ENCODE measurements at regions not wholly inside any gene's neighbourhood (a gene's known extent, or its start where the extent isn't known, plus 50 kb on each side); places are given as distances from the start of the nearest gene placed in this dataset.

DNA sequence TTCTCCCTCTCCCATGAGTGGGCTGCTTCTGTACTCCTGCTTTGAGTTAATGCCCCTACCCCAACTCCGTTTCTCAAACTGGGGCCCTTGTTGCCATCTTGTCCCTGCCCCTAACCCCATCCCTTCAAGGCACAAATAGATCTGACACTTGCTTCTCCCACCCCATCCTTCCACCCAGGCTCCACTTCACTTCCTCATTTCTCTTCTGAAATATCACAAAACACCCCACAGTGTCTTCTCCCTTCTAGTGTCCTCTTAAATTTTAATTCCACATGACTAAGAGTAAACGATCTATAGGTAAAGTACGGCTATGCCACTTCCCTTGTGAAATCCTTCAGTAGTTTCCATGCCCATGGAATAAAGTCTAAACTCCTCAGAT, 571.6 kb upstream of the NOX3 start:
- DNase-seq = no peak

- no peak for DNase-seq
Measured at GRCh38 chr6:156026486-156027247, 571.0 kb upstream of the NOX3 start.

DNA sequence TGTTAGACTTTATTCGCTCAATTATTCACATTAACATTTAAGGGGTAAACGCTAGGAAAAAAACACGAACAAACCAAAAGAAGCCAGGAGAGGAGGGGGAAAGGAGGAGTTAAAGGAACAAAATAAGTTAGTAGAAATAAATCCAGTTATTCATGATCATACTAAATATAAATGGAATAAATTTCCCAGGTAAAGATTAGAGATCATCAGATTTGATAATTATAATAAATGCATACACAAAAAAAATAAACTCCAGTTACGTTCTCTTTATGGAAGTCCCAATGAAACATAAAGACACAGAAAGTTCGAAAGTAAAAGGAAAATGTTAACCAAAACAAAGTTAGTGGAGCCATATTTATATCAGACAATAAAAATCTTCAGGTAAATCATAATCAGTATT, 568.7 kb upstream of the NOX3 start:
- no peak for DNase-seq

DNA sequence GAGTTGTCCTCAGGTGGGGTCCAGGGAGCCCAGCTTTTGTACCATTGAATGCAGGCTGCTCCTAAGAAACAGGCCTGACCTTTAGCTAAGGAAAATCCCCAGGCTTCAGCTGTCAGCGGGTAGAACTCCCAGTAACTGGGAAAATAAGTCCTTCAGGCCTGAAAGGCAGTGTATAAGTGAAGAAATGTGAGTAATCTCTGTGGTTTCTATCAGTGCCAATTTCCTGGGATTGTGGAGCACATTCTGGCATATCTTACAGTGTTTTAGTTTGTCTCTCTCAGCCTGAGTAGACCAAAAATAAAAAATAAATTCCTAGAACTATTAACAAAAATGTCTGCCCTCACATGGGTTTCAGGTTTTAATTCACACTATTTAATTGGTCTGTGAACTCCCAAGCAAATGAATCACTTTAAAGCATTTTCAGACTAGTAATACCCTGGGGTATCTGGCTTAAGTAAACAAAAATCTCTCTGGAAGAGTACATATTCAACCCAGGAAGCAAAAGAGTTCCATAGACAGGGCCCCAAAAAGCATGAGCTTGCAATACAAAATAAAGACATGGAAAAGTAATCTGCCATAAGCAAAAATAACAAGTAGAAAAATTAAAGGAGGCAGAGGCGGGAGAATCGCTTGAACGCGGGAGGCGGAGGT, 566.2 kb upstream of the NOX3 start:
- DNase-seq = no peak

DNA sequence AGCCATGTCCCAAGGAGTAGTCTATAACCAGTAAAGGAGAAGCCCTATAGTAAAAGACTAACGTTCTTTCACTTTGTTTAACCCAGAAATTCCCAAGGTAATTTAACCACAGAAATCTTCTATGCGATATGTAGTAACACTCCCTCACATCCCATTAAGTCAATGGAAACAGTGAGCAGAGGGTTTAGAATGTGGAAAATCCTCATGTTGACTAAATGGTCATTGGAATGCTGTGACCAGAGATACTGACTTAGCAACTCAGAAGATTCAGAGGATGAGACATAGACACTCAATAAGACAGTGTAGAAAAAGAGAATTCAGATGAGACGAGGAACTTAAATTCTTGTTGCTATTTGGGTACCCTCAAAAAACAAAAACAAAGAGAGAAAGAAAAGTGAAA, 562.2 kb upstream of the NOX3 start:
- no peak for DNase-seq

GRCh38 chr6:156016186-156016976, 560.7 kb upstream of the NOX3 start:
- DNase-seq = no peak

DNA sequence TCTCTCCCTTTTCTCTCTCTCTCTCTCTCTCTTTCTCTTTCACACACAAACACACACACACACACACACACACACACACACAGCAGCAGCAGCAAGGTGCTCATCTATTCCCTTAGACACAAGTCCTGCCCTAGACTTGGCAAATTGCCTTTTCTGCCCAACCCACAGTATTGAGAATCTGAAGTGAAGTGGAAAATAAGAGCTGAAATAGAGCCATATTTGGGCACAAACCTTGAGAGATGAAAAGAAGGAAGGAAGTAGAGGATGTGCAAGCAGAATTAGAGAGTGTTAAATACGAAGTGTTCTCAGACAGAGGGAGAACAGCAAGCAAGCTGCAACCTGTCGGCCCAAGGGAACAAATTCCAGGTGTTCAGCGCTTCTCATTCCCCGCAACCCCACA, 557.5 kb upstream of the NOX3 start:
- DNase-seq = no peak

- no peak for DNase-seq
Measured at GRCh38 chr6:156009656-156010055, 554.0 kb upstream of the NOX3 start.

- no peak for DNase-seq
Measured at GRCh38 chr6:156004796-156005195, 549.2 kb upstream of the NOX3 start.

DNA sequence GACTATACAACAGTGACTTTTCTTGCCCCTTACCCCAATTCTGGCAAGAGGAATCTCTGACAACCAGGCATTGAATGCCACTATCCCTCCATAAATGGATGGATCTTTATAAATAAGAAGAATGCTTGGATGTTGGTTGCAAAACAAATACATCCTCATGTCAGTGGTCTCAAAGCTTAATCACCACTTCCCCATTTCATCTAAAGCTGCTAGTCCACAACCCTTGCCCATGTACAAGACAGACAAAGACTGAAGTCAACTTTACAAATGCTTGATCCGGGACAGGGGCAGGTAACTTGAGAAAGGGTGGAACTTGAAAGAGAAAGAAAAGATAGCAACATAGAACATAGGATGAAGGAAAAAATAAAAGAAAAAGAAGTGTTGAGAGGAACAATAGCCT, 540.5 kb upstream of the NOX3 start:
- no peak for DNase-seq

- no peak for DNase-seq
Measured at GRCh38 chr6:155995281-155995680, 539.6 kb upstream of the NOX3 start.

GRCh38 chr6:155994086-155994485, 538.4 kb upstream of the NOX3 start:
- DNase-seq = no peak

DNA sequence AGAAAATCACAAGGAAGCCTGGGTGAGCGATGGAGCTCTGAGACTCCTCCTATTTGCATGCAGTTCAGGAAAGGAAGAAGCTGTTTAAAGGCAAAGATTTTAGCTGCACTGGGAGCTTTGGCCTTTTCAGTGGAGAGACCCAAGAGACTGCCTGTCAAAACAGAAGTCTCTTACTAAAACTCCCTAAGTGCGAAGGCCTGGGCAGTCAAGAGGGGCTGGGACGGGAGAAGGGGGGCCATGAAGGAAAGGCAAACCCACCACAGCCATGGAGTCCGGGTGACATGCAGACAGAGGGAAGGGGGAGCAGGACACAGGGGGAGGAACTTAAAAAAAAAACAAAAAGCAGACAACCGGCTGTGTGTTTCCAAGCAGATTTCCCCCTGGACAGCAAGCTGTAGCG, 537.6 kb upstream of the NOX3 start:
- no peak for DNase-seq

GRCh38 chr6:155985660-155986138, 530.1 kb upstream of the NOX3 start:
- DNase-seq = no peak

DNA sequence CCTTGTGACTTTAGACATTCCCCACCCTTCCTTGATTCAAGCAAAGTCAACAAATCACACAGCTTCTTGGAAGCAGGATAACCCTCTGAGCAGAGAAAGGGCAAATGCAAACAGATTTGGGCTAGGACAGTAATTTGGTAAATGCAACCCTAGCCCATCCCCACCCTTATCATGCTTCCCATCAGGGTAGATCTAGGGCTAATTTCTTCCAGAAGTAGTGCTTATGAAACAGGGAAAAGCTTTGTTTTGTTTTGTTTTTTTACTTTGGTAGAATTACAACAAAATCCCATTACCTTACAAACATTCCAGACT, 525.1 kb upstream of the NOX3 start:
- DNase-seq = no peak

DNA sequence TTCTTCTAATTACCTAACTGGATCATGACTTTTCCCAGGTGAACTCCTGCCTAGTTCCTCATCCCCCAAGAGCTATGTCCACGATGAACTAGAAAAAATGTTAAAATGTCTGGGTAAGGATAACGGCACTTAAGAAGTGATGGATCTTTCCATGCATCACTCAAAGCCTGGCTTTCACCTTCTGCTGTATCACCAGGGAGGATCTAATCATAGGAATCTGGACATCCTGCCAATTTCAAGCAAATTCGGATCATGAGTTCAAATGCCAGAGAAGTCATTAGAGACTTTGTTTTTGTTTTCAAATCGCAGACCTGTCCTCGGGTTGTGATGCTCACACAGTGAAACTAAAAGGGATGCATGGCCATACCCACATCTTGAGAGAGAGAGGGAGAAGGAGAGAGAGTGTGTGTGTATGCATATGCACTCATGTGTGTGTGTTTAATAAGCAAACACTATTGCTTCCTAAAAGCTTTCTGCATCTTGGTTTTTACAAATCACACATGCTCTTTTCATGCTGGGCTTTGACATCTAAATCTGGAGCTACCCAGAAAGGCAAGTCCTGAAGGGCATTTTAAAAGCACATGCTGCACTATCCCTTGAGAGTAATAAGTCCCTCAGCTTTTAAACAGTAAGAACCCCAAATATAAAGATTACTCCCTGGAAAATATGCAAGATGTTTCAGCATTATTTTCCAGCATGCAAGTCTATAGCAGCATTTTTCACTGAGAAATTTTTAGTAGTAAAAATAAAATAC, 524.6 kb upstream of the NOX3 start:
- no peak for DNase-seq

- DNase-seq = no peak
Measured at GRCh38 chr6:155975506-155975905, 519.9 kb upstream of the NOX3 start.

DNA sequence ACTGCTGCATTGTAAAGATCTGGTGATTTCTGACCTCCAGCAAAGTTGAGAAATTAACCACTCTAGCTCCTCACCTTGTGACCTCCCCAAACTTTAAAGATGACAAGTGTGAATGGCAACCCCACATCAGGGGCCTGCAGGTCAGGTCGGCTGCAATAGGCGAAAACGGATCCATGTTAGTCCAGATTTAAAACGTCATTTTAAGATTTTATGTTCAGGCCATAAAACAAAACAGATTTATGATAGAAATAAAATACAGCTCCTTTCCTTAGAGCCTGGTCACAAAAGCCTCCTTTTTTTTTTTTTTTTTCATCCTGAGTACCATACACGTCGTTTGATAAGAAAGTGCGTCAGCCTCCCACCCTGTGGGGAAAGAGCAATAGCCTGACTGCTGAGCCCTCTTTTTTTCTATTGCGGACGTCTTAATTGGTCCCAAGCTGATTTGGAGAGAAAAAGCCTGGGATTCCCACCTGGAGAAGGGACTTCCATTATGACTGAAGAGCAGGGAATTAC, 519.2 kb upstream of the NOX3 start:
- DNase-seq = no peak

DNA sequence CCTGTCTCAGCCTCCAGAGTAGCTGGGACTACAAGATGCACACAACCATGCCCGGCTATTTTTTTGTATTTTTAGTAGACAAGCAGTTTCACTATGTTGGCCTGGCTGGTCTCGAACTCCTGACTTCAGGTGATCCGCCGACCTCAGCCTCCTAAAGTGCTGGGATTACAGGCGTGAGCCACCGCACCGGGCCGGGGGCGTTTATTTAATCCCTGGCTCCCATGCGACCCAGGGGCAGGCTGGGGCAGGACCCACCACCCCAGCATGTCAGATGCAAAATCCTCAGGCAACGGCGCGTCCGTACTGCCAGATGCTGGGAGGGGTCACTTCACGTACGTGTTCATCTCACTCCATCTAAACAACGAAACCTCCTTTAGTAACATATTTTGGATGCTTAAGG, 518.7 kb upstream of the NOX3 start:
- DNase-seq = no peak

DNA sequence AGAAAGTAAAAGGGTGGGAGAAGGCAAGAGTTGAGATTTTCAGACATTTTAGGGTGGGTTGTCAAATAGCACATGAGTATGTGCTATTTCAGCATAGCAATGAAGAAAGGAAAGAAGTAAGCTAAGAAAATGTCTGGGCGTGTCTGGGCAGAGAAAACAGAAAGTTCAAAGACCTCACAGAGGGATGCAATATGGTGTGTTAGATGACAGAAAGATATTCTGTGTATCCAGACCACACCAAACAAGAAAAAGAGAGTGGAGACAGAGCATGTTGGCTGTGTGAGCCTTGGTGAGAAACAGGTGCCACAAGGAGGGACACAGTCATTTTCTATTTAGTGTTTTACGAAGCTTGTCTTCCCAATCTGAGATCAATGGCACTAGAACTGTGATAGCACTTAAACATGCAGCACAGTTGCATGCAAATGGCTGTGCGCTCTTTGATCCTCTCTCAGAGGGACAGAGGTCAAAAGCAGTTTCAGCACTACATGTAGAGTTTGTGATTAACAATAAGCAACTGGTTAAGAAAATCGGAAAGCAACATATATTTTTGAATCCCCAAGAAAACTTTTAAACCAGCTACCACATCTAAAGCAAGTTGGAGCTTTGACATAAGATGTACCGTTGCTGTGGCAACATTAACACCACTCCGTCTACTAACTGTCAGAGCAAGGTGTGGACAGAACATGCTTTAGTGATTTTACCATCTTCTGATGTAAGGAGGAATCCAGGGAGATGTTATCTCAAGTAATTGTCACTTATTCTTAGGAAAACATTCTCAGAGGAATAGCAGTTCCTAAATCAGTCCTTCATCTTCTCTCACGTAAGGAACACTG, 515.5 kb upstream of the NOX3 start:
- DNase-seq = no peak

- no peak for DNase-seq
Measured at GRCh38 chr6:155970472-155970871, 514.8 kb upstream of the NOX3 start.

GRCh38 chr6:155968921-155969320, 513.3 kb upstream of the NOX3 start:
- no peak for DNase-seq

All from activated CD4-positive, CD25-positive, alpha-beta regulatory T cell (primary cell).